ENCODE measurements at regions not wholly inside any gene's neighbourhood (a gene's known extent, or its start where the extent isn't known, plus 50 kb on each side); places are given as distances from the start of the nearest gene placed in this dataset.
"Not testable (repeated sequence)": the region's sequence is repeated elsewhere in the genome, so short reads cannot be mapped to it uniquely, and the experiment has no call there.

DNA sequence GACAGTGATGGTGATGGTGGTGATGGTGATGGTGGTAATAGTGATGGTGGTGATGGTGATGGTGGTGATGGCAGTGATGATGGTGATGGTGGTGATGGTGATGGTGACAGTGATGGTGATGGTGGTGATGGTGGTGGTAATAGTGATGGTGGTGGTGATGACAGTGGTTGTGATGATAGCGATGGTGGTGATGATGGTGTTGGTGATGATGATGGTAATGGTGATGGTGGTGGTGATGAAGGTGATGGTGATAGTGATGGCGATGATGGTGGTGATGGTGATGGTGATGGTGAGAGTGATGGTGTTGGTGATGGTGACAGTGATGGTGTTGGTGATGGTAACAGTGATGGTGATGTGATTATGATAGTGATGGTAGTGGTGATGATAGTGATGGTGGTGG, 94.3 kb downstream of the ASB1 start:
- DNase-seq (ENCODE audit: low spot score), result no peak

DNA sequence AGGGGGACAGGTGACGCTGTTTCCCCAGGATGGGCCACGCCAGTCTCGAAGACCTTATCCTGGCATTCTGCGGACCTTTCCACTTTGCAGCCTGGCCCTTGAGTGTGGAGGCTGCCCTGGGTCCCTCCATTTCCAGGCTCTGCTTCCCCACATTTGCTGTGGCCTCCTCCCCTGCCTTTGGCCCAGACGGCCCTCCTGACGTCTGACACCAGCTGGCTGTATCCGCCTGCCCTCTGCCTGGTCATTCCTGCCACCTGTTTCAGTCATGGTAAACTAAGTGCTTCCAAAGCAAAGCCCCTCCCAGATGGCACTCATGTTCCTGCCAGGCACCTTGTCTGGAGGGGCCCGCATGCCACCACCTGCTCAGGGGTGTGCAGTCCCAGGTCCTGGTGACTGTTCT, 95.1 kb downstream of the ASB1 start:
- DNase-seq (ENCODE audit: low spot score), result no peak

DNA sequence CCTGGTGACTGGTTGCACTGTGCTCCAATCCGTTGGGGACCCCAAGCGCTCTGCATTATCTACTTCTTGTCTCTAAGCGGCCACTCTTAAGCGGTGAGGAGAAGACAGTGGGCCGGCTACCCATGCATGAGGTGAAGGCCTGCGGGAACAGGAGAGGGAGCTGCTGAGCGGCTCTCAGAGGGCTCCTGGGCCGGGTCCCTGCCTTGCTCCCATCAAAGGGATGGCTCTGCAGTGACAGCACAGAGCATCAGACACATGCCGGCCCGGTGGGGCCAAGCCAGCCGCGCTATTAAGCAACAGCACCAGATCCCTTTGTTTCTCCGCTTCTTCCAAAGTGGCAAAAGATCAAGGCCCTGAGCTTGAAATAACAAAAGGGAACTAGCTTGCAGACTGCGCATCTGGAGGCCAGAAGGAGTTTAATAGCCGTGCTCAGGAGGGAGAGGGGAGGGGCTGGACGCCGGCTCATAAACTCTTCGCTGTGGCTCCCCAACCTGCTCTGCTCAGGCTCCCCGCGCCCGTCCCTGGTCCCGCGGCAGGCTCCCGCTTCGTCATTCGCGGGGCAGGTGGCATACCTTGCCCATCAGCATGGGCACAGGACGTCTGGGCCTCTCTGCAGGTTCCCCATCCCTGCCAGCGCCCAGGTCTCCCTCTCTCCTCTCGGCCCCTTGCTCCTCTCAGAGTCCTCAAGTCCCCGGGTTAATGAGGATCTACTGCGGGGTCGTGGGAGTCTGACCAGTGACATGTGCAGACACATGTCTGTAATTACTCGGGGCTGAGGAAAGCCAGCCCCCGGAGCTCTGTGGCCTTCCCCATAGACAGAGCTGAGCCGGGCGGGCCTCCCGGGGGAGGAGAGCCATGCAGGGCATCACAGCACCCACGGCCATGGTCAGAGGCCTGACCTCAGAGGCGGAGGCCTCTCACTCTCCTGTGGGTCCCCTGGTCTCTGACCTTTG, 96.7 kb downstream of the ASB1 start:
- DNase-seq (ENCODE audit: low spot score), result peak; percentile 69

- no peak for DNase-seq (ENCODE audit: low spot score)
These were observed 97.8 kb downstream of the ASB1 start for GRCh38 chr2:238524426-238524983.

GRCh38 chr2:238525990-238526389, 99.3 kb downstream of the ASB1 start:
- no peak for DNase-seq (ENCODE audit: low spot score)

- peak; percentile 91 for DNase-seq (ENCODE audit: low spot score)
These were observed 100.8 kb downstream of the ASB1 start for GRCh38 chr2:238527565-238527964.

- DNase-seq (ENCODE audit: low spot score), result peak; percentile 74
These were observed 102.4 kb downstream of the ASB1 start for GRCh38 chr2:238528953-238529781.

GRCh38 chr2:238531017-238531645, 104.4 kb downstream of the ASB1 start:
- not testable (repeated sequence) for DNase-seq (ENCODE audit: low spot score)

DNA sequence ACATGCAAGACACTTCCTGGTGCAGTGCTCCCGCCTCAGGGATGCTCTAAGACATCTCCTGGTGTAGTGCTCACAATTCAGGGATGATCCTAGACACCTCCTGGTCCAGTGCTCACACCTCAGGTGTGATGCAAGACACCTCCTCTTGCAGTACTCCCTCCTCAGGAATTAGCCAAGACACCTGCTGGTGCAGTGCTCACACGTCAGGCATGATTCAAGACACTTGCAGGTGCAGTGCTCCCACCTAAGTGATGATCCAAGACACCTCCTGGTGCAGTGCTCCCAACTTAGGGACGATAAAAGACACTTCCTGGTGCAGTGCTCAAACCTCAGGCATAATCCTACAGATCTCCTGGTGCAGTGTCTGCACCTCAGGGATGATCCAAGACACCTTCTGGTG, 117.0 kb downstream of the ASB1 start:
- DNase-seq (ENCODE audit: low spot score), result not testable (repeated sequence)

DNA sequence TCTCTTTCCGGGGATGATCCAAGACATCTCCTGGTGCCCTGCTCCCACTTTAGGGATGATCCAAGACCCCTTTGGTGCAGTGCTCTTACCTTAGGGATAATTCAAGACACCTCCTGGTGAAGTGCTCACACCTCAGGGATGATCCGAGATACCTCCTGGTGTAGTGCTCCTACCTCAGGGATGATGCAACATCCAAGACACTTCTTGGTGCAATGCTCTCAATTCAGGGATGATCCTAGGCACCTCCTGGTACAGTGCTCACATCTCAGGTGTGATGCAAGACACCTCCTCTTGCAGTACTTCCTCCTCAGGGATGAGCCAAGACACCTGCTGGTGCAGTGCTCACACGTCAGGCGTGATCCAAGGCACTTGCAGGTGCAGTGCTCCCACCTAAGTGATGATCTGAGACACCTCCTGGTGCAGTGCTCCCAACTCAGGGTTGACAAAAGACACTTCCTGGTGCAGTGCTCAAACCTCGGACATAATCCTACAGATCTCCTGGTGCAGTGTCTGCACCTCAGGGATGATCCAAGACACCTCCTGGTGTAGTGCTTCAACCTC, 122.3 kb downstream of the ASB1 start:
- no peak for DNase-seq (ENCODE audit: low spot score)

GRCh38 chr2:238549866-238550265, 123.1 kb downstream of the ASB1 start:
- no peak for DNase-seq (ENCODE audit: low spot score)

DNA sequence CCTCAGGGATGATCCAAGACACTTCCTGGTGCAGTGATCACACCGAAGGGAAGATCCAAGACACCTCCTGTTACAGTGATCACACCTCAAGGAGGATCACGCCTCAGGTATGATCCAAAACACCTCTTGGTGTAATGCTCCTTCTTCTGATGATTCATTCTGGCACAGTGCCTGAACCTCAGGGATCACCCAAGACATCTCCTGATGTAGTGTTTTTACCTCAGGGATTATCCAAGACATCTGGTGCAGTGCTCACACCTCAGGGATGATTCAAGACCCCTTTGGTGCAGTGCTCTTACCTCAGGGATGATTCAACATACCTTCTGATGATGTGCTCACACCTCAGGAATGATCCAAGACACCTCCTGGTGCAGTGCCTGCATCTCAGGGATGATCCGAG, 124.4 kb downstream of the ASB1 start:
- no peak for DNase-seq (ENCODE audit: low spot score)

- DNase-seq (ENCODE audit: low spot score), result no peak
These were observed 125.5 kb downstream of the ASB1 start for GRCh38 chr2:238552226-238552625.

DNA sequence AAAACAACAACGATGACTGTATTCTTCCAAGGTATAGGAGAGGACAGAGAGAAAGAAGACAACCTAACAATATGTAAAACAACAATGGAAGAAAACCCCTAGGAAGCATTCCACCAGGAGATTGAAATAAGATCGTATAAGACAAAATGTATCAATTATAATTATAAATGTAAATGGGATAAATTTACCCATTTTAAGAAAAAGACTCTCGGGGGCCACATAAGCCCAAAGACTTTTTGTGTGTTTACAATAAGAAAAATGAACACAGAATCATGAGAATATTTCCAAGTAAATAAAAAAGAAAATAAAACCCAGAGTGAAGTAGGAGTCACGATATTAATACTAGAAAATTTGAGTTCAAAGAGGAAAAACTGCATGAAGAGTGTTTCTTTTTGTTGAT, 126.4 kb downstream of the ASB1 start:
- no peak for DNase-seq (ENCODE audit: low spot score)

- no peak for DNase-seq (ENCODE audit: low spot score)
These were observed 128.0 kb downstream of the ASB1 start for GRCh38 chr2:238554468-238555315.

GRCh38 chr2:238555786-238556542, 129.2 kb downstream of the ASB1 start:
- no peak for DNase-seq (ENCODE audit: low spot score)

DNA sequence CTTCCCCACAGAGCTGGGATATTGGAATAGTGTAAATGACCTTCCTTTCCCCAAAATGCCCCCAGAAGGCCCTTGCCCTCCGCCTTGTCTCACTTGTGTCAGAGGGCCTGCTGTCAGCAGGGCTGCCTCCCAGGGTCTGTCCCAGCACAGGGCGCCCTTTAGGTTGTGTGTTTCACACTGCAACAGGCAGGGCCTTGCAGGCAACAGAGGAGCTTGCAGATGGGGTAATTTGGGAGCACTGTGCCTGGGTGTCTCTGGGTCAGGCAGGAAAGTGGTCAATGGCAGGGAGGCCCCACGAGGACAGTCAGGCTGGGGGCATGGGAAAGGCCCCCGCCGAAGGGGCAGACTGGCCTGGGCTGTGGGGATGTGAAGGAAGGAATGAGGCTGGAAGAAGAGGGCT, 130.7 kb downstream of the ASB1 start:
- no peak for DNase-seq (ENCODE audit: low spot score)

DNA sequence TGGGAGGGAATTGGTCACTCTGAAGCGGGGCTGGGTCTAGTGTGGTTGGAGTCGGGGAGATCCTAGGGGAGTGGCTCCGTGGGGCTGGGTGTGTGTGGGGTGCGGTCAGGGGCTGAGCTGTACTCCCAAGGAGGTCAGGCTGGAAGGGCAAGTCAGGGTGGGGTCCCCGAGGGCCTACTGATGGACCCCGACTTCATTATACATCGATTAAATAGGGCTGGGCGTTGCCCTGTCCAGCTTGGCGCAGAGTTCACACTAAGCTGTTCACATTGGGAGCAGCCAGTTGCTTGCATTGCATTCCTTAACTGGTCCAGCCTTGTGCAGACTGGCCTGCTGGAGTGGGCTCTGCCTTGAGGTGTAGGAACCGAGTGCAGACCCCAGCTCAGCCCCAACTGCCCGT, 131.2 kb downstream of the ASB1 start:
- DNase-seq (ENCODE audit: low spot score), result no peak

GRCh38 chr2:238558456-238559099, 131.9 kb downstream of the ASB1 start:
- no peak for DNase-seq (ENCODE audit: low spot score)

DNA sequence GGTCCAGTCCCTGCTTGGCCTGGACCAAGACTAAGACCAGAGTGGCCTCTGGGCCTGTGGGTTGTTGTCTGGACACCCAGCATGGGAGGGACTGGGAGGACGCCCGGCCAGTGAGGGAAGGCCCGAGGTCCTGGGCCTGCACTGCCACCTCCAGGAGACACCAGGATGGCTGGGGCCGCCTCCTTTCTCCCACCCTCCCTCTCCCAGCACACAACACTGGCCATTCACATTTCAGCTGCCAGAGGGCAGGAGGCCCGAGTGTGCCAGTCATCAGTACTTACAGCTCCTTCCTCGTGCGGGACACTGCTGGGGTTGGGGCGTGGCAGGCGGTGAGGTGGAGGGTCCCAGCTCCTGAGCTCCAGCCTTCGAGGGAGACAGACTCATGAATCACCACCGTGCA, 133.5 kb downstream of the ASB1 start:
- DNase-seq (ENCODE audit: low spot score), result no peak

Data from AG08395 (cell line).